CD14-positive monocyte (primary cell): ENCODE measurements at regions not wholly inside any gene's neighbourhood (a gene's known extent, or its start where the extent isn't known, plus 50 kb on each side); places are given as distances from the start of the nearest gene placed in this dataset.

Source experiments
- DNase-seq, 3 donors: peaks; one replicate each; pipeline ENCODE4 v3.0.0-alpha.2; 2011 to 2022
- H2AFZ ChIP-seq: 2 replicates; pipeline ENCODE4 v1.6.0; 2012; ENCODE audit warnings: mild to moderate bottlenecking, low read depth, low read length, inconsistent platforms; ENCODE audit not compliant: insufficient read depth, poor library complexity, severe bottlenecking
- H3K27ac ChIP-seq, 2 donors: 1 replicate in 1 of 2; 2 replicates in 1 of 2; pipeline ENCODE4 v1.5.1; 2012 to 2013; ENCODE audit warnings: low read length in 2 of 2, control low read depth in 1 of 2, inconsistent platforms in 1 of 2, low read depth in 1 of 2, mild to moderate bottlenecking in 1 of 2
- H3K27me3 ChIP-seq, 2 donors: one replicate each; pipeline versions ENCODE4 v1.6.0 to v1.6.1; 2011 to 2013; ENCODE audit warnings: low read length in 2 of 2; ENCODE audit not compliant: control insufficient read depth in 2 of 2, insufficient read depth in 2 of 2
- H3K36me3 ChIP-seq, 2 donors: replicated peaks in 1 of 2; 1 replicate in 1 of 2; 2 replicates in 1 of 2; pipeline versions ENCODE4 v1.5.1 to v1.6.1; 2012 to 2013; ENCODE audit warnings: low read length in 2 of 2, control low read depth in 1 of 2, inconsistent platforms in 1 of 2, mild to moderate bottlenecking in 1 of 2; ENCODE audit not compliant: insufficient read depth in 2 of 2, control insufficient read depth in 1 of 2
- H3K4me1 ChIP-seq, 2 donors: 1 replicate in 1 of 2; 2 replicates in 1 of 2; pipeline versions ENCODE4 v1.5.1 to v1.6.1; 2012 to 2013; ENCODE audit warnings: low read length in 2 of 2, control low read depth in 1 of 2, inconsistent platforms in 1 of 2, mild to moderate bottlenecking in 1 of 2, moderate library complexity in 1 of 2; ENCODE audit not compliant: insufficient read depth in 2 of 2, control insufficient read depth in 1 of 2
- H3K4me2 ChIP-seq: replicated peaks from 2 replicates; pipeline ENCODE3; 2012; ENCODE audit warnings: low read length, moderate library complexity, mild to moderate bottlenecking; ENCODE audit not compliant: poor library complexity, severe bottlenecking; ENCODE audit errors: extremely low read depth
- H3K4me3 ChIP-seq, 3 experiments: fragments of 200-600 bp in 1 of 3; sonication (generic) in 1 of 3; replicated peaks in 1 of 3; 1 replicate in 2 of 3; 2 replicates in 1 of 3; pipeline ENCODE4 v1.5.1; 2011 to 2013; ENCODE audit warnings: low read length in 3 of 3, mild to moderate bottlenecking in 3 of 3, control low read depth in 2 of 3, low read depth in 2 of 3, inconsistent platforms in 1 of 3, moderate library complexity in 1 of 3
- H3K79me2 ChIP-seq: 2 replicates; pipeline ENCODE4 v1.6.0; 2012; ENCODE audit warnings: mild to moderate bottlenecking, control low read depth, inconsistent platforms, low read length, moderate library complexity; ENCODE audit not compliant: insufficient read depth
- H3K9ac ChIP-seq: 2 replicates; pipeline ENCODE4 v1.6.0; 2017; ENCODE audit warnings: low read length, mild to moderate bottlenecking; ENCODE audit not compliant: insufficient read depth, poor library complexity, severe bottlenecking
- H3K9me3 ChIP-seq, 2 donors: replicated peaks in 1 of 2; 1 replicate in 1 of 2; 2 replicates in 1 of 2; pipeline versions ENCODE4 v1.5.1 to v1.6.1; 2012 to 2013; ENCODE audit warnings: low read length in 2 of 2, control low read depth in 1 of 2; ENCODE audit not compliant: control insufficient read depth in 1 of 2, insufficient read depth in 1 of 2
- H4K20me1 ChIP-seq: 2 replicates; pipeline ENCODE4 v1.6.0; 2012; ENCODE audit warnings: mild to moderate bottlenecking, low read length, control low read depth, moderate library complexity; ENCODE audit not compliant: insufficient read depth
- H3K27ac Mint-ChIP-seq, 7 donors: one replicate each; pipeline ENCODE4 v1.8.0; 2020; ENCODE audit warnings: mild to moderate bottlenecking in 7 of 7, mixed read lengths in 7 of 7, moderate library complexity in 6 of 7, inconsistent platforms in 2 of 7
- H3K27me3 Mint-ChIP-seq, 3 donors: one replicate each; pipeline ENCODE4 v1.8.0; 2021 to 2022; ENCODE audit warnings: low read depth in 3 of 3, mild to moderate bottlenecking in 3 of 3, mixed read lengths in 3 of 3, moderate library complexity in 3 of 3, inconsistent platforms in 1 of 3
- H3K36me3 Mint-ChIP-seq, 2 donors: one replicate each; pipeline ENCODE4 v1.8.0; 2020; ENCODE audit warnings: mixed read lengths in 2 of 2, inconsistent platforms in 1 of 2, mild to moderate bottlenecking in 1 of 2
- H3K4me1 Mint-ChIP-seq: one replicate; pipeline ENCODE4 v1.8.0; 2020; ENCODE audit warnings: mild to moderate bottlenecking, mixed read lengths
- H3K4me3 Mint-ChIP-seq, 2 donors: one replicate each; pipeline ENCODE4 v1.8.0; 2020; ENCODE audit warnings: mild to moderate bottlenecking in 2 of 2, mixed read lengths in 2 of 2, moderate library complexity in 1 of 2
- H3K9me3 Mint-ChIP-seq, 7 donors: one replicate each; pipeline ENCODE4 v1.8.0; 2020 to 2022; ENCODE audit warnings: mixed read lengths in 7 of 7, mild to moderate bottlenecking in 6 of 7, moderate library complexity in 6 of 7, inconsistent platforms in 2 of 7
- CTCF ChIP-seq: fragments of 200-600 bp; IDR thresholded peaks from one replicate; pipeline ENCODE4 v1.8.0; 2022; ENCODE audit warnings: antibody characterized with exemption, mild to moderate bottlenecking
- WGBS: methylation state at CpG from one replicate; pipeline ENCODE4 v1.1.5; 2013; ENCODE audit warnings: missing lambda C conversion rate; ENCODE audit not compliant: insufficient coverage; 5-methylcytosine and 5-hydroxymethylcytosine counted together
- intact Hi-C, 2 donors: fragments of 100-400 bp; cut with micrococcal nuclease; formaldehyde crosslinking; loops; one replicate each; pipeline versions ENCODE4 v1.15.0 to v1.15.1; 2023

- H3K9me3 ChIP-seq, result no peaks in the 10 kb centered on the region
- Mint-ChIP-seq H3K4me1 (peaks cover 60% of the 10 kb centered on the region), H3K27ac (no peak overlapping the region), H3K27me3 (peaks cover 0 to 2% (median 0%) of the 10 kb centered on the region in 3 donors), H3K9me3 (peaks cover 0 to 3% (median 0%) of the 10 kb centered on the region in 7 donors), H3K4me3 (no peak overlapping the region), H3K36me3 (no peaks in the 10 kb centered on the region)
- H2AFZ ChIP-seq, result no peak overlapping the region
- no peaks in the 10 kb centered on the region for H4K20me1 ChIP-seq
- no peak for DNase-seq
- H3K27me3 ChIP-seq, result no peaks in the 10 kb centered on the region
- no peak overlapping the region for H3K4me3 ChIP-seq
- intact Hi-C loops, result loop anchor here in 1 of 2 donors (10.0 kb wide), 1 partner anchor 50 kb away; the partner anchor contains the start of gene RNF7
- H3K4me1 ChIP-seq, result peaks cover 52 to 72% of the 10 kb centered on the region in 2 donors
- H3K79me2 ChIP-seq, result no peaks in the 10 kb centered on the region
- no peak for TF ChIP-seq CTCF
- no CpG with 5 or more reads among the region's 1 CpG for WGBS
- no peak overlapping the region for H3K4me2 ChIP-seq
- H3K36me3 ChIP-seq, result no peaks in the 10 kb centered on the region
- H3K27ac ChIP-seq, result no peak overlapping the region
- H3K9ac ChIP-seq, result no peak overlapping the region
These were observed 53.3 kb upstream of the RNF7 start for GRCh38 chr3:141684758-141685157.

DNA sequence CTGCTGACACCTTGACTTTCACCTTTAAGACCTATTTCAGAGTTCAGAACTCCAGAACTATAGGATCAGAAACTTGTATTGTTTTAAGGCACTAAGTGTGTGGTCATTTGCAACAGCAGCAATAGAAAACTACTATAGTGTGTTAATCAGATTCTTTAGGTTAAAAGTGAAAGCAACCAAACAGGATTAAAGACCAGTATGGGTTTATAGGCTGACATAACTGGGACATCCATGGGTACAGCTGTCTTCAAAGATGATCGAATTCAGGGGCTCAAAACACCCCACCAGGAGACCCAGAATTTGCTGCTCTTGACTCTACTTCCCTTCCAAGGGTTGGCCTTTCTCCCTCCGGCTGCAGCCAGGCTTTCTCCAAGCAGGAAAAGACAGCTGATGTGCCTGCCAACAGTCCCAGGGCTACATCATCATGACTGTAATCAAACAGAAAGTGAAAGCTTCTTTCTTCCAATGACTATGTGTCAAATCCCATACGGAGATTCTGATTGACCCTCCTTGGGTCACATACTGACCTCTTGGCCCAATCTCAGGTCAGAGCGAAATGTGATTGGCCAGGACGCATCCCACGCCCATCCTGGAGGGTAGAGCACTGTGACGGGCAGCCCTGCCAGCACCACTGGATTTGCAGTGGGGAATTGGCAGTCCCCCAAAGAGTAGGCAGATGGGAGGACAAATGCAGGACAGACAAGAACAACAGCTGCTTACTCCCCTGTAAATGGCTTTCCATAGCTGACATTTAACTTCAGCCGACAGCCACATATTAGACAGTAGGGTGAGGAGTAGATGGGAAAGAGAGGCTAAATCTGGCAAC lies 51.4 kb upstream of the RNF7 start:
- 37% methylated on average over 5 of the region's 8 CpGs for WGBS
- Mint-ChIP-seq H3K9me3 (peaks cover 0 to 3% (median 0%) of the 10 kb centered on the region in 7 donors), H3K27me3 (peaks cover 0 to 2% (median 0%) of the 10 kb centered on the region in 3 donors), H3K4me3 (peak overlapping the region; percentile 81 to 95), H3K4me1 (peaks cover 41% of the 10 kb centered on the region), H3K36me3 (no peaks in the 10 kb centered on the region), H3K27ac (peak overlapping the region; percentile 87 to 98 (median 94))
- Histone ChIP-seq H2AFZ (peak overlapping the region; percentile 83), H3K27ac (peak overlapping the region; percentile 31 to 90), H3K4me1 (peaks cover 50 to 72% of the 10 kb centered on the region in 2 donors), H3K4me2 (peak overlapping the region; percentile 81), H3K79me2 (no peaks in the 10 kb centered on the region), H3K4me3 (peak overlapping the region; percentile 26 to 73 (median 50)), H3K9me3 (no peaks in the 10 kb centered on the region), H3K36me3 (no peaks in the 10 kb centered on the region), H3K27me3 (no peaks in the 10 kb centered on the region), H4K20me1 (no peaks in the 10 kb centered on the region), H3K9ac (peak overlapping the region; percentile 59)
- TF ChIP-seq CTCF, result no peak
- intact Hi-C loops, result loop anchor here in 1 of 2 donors (10.0 kb wide), 1 partner anchor 48 kb away; the partner anchor contains the start of gene RNF7
- DNase-seq, result peak; percentile 40 to 71 (median 54)
